Suppressor macrophage (primary cell): ENCODE measurements at regions not wholly inside any gene's neighbourhood (a gene's known extent, or its start where the extent isn't known, plus 50 kb on each side); places are given as distances from the start of the nearest gene placed in this dataset.

Experiments used
- DNase-seq, 4 experiments: peaks; one replicate each; pipeline ENCODE4 v3.0.0-alpha.2; 2020 to 2022

DNA sequence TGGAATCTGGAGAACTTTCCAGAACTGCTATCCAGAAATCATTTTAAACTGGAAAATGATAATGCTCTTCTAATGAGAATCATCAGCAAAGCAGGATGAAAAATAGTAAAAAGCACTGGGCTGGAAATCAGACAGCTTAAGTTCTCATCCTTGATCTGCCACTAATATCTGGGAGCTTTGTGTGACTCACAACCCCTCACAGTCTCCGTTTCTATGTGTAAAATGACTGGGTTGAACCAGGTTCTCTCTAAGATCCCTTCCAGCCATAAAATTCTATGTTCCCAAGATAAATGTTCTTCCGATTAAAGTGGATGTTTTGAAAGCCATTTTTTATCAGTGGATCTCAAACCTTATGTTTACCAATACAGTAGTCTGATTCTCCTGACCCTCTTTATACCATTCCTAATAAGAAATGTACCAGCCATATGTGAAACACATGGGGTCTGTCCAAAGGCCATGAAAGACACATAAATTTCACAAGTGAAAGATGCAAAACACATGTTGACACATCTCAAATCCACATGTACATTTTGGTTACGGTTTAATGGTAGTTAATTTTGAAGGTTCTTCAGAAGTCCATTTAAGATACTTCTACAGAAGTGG is 188.8 kb downstream of the EN1 start:
- DNase-seq, result no peak

DNA sequence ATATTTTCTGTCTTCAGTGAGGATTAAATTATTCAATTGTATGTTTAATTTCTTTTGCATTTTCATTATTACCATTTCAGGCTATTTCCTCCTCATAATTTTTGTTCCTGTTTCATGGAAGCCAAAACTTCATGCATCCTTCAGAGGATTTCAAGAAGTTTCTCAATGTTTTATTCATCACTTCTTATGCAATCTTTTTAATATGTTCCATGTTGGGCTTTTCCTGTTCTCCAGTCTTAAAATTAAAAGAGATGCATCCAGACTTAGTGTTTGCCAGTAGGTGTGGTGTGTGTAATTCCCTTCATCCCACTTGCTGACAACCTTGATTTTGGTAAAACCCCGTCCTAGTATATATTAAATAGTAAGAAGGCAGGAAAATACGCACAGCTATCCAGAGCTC is 190.0 kb downstream of the EN1 start:
- no peak for DNase-seq

DNA sequence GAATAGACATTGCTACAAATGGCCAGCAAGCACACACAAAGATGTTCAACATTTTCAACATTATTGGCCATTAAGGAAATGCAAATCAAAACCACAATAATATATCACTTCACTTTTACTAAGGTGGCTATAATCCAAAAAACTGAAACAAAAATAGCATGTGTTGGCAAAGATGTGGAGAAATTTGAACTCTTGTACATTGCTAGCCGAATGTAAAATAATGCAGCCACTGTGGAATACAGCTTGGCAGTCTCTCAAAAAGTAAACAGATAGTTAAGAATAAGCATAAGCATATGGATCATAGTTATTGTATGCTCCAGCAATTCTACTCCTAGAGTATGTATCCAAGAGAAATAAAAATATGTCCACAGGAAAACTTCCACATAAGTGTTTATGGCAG is 192.5 kb downstream of the EN1 start:
- no peak for DNase-seq

DNA sequence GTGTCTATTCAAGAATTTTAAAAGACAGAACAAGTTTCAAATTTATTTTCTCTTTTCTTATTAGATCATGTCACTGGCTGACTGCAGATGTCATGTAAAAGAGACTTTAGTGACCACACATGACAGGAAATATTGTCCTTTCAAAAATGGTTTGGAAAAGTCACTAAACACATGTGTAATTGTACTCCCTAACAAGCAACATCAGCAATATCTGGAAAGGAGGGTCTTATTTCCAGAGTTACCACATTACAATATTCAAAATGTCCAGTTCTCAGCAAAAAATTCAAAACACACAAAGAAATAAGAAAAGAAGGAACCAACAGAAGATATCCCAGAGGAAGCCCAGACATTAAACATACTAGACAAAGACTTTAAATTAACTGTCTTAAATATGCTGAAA is 197.1 kb downstream of the EN1 start:
- DNase-seq, result no peak

DNA sequence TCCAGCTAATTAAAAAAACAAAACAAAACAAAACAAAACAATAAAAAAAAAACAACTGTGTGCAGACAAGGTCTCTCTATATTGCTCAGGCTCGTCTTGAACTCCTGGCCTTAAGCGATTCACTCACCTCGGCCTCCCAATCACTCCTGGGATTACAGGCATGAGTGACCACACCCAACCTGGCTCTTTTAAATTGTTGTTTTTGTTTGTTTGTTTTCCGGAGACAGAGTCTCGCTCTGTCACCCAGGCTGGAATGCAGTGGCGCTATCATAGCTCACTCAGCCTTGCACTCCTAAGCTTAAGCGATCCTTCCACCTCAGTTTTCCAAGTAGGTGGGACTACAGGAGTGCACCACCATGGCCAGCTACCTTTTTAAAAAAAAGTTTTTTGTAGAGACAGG is 201.6 kb downstream of the EN1 start:
- DNase-seq, result no peak

DNA sequence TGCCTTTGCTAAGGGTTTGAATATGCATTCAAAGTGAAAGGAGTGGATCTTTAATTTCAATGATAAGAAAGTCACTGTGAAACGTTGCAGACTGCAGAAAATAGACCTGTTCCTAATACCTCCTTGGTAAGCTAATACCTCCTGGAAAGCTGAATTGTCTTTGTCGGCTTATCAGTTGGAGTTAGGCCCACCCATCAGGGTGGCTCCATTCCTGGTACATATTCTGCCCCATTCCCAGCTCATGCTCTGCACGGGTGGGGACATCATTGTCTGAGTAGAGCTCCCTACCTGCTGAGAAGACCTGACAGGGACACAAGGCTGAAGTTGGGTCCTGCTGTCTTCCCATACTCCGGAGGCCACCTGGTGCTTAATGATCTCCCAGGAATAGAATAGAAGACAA is 203.3 kb downstream of the EN1 start:
- DNase-seq, result no peak

DNA sequence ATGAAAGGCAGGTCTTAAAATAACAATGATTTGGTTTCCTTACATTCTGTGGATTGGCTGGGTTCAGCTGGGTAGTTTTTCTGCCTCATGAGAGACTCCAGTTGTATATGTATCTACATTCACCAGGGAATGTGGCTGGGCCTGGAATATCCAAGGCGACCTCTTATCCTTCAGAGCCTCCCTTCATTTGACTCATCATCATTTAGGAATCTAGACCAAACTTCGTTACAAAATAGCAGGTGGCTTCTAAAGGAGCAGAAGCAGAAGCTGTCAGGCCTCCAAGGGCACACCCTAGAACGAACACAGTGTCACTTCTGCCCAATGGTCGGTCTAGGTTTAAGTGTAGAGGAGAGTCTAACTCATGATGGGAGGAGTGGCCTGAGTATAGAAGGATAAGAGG is 204.2 kb downstream of the EN1 start:
- DNase-seq, result no peak

DNA sequence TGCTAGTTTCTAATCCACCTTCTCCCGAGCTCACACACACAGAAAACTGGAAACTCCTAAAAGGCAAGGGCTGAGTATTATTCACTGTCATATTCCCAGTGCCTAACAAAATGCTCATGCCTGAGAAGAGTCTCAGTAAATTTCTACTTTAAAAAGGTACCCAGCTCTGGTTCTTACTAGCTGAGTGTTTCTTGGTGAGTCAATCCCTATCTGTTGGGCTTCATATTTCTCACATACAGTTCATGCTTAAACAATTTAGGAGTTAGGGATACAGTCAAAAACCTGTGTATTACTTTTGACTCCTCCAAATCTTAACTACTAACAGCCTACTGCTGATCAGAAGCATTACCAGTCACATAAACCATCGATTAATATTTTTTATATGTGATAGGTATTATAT is 204.9 kb downstream of the EN1 start:
- no peak for DNase-seq

DNA sequence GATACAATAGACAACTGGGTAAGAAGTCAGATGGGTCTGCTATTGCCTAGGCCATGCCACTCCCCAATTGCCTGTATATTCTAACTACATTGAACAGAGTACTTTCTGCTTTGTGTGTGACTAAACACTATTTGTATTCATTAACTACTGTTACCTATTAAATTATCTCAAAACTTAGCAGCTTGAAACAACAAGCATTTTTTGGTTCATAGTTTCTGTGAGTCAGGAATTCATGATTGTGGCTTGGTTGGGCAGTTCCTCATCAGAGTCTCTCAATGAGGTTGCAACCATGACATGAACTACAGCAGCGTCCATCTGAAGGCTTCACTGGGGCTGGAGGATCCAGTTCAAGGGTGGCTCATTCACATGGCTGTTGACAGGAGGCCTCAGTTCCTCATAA is 205.7 kb downstream of the EN1 start:
- DNase-seq, result no peak

DNA sequence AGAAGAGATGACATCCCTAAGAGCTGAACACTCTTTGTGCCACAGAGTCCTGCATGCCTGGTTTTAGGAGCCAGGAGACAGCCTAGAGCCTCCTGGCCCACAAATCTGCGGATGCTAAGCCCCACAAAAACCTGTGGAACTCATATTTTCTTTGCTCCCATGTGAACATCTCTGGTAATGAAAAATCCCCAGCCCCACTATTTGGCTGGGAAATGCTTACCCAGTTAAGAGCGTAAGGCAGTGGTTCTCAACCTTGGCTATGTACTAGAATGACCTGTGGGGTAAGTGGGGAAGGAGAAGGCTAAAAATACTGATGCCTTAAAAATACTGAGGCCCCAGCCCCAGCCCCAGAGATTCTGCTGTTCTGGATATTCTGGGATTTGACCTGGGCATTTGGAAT is 208.1 kb downstream of the EN1 start:
- DNase-seq, result no peak

DNA sequence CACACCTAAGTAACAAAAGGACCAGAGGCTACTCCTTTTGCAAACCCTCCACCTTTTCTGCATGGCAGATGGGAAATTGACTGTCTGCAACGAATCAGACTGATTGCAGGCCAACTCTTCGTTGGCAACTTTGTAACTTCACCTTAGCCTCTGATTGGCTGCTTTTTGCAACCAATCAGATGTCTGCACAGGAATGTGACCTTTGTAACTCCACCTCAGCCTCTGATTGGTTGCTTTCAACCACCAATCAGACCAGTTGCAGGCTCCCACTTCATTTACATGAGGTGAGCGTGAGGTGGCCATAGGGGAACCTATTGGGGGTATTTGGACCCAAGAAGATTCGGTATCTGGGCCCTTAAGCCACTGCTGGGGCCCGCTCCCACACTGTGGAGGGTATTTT is 209.0 kb downstream of the EN1 start:
- no peak for DNase-seq

DNA sequence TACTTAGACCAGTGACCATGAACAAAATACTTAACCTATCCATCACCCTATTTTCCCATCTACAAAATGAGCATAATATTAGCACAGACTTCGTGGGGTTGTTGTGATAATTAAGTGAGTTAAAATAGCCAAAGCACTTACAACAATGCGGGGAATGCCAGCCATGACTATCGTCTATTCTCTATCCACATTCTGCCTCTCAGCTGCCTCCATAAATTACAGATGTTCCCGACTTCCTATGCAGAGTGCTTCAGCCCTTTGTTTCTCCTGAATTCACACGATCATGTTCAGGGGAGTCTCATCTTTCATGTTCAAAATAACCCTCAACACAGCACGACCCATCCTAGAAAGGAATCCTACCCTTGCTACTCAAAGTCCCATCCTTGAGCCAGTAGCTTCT is 211.6 kb downstream of the EN1 start:
- no peak for DNase-seq

DNA sequence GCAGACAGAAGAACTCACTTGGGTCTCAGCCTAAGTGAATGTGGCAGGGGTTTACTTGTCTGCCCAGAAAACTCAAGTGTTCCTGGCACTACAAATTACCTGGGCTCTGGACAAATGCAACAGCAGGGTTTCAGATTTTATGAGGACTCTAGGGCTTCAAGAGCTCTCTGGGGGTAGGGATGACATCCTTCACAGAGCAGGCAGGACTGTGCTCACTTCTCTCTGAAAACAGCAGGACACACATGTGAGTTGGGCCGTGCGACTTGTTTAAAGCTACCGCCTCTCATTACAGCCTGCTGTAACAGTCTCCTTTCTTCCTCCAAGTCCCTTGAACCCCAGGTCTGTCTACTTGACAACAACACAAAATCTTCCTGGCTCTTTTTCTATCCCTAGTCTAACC is 212.6 kb downstream of the EN1 start:
- no peak for DNase-seq

DNA sequence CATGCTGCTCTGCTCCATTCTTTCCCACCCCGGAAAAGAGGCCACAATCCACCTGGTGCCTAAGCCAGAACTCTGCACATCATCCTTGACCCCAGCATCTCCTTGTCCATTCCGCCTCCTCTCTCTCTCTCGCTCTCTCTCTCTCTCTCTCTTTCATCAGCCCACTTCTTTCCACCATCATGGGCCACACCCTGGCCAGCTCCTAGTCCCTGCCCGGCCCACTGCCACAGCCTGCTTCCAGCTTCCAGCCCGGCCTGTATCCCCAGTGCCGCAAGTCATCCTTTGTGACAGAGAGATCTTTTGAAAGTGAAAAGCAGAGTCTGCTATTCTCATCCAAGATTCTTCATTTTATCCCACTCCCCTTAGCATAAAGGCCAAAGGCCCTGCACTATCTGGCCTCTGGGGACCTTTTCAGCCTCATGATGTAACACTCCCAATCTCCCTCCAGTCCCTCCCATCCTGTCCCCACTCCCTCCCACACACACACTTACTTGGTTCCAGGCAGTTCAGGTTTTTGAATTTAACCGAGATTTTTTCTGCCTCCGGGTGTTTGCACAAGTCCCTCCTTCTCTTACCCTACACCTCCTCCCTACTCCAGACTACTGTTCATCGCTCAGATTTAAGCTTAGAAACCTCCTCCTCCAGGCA is 214.0 kb downstream of the EN1 start:
- no peak for DNase-seq

DNA sequence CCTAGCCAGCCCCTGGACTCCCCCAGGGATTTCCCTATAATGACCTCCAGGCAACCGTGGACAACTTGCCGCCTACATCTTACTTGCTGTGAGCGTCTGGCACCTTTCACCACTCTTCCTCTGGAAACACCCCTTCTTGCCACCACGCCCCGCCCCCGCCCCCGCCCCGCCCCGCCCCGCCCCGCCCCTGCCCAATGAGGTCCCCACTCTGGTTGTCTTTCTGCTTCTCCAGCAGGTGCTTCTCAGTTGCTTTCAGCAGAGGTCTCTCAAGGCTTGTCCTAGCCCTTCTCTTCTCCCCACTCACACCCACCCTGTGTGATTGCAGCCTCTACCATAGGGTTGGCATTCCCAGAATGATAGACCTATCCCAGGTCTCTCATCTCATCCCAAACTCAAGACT is 214.5 kb downstream of the EN1 start:
- DNase-seq, result no peak

DNA sequence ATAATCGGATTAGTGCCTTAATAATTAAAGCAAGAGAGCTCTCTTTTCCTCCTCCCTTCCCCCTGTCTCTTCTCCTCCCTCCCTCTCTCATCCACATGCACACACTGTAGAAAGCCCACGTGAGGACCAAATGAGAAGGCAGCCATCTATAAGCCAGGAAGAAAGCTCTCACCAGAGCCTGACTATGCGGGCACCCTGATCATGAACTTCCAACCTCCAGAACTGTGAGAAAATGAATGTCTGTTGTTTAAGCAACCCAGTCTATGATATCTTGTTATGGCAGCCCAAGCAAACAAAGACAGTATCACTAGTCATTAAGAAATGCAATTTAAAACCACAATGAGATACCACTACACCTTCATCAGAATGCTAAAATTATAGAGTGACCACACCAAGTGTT is 220.3 kb downstream of the EN1 start:
- DNase-seq, result no peak

DNA sequence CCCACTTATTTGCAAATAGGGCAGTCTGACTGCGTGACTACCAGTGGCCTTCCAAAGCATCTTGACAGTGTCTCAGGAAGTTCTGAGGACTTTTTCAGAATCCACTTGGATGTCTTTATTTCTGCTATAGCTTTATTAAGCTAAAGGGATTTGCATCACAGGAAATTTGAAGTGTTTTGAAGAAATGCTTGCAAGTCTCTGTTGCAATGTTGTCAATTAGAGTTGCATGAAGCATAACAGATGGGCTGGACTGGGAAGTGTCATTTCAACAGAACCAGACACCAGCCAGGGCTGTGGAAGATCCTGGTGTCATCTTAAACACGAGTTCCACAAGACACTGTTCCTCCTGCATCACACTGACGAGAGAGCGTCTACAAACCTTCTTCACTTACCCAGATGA is 224.5 kb downstream of the EN1 start:
- no peak for DNase-seq

DNA sequence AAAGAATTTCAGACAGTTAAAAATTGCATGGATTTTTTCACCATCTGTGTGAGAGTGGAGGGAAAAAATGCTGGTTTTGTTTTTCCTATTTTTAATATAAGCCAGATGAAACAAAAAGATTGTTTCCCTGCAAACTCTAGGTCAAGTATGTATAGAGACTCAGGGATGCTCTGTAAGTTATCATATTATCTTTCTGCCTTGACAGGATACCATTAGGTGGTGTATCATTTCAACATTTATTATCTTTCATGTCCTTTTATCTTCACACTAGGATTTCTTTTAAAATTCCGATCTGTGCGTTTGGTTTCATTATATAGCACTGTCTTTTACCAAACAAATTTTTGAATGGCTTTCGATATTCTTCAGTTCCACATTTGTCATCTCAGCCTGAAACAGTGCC is 225.3 kb downstream of the EN1 start:
- DNase-seq, result no peak

DNA sequence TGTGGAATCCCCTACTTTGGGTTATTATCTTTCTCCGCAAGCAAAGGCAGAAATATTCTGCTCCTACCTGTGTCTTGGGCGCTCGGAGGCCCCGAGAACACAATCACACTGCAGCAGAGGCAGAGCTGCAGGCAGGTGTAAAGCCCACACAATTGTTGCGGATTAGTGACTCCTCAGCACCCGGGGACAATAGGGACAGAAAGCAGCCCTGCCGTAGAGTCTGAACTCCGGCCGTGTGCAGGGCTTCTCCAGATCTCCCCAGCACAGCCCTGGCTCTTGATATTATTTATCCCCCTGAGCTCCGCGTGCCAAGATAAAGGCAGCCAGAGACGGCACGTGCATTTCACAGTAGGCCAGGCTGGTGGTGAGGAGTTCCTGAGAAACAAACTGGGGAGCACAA is 229.2 kb downstream of the EN1 start:
- DNase-seq, result no peak

DNA sequence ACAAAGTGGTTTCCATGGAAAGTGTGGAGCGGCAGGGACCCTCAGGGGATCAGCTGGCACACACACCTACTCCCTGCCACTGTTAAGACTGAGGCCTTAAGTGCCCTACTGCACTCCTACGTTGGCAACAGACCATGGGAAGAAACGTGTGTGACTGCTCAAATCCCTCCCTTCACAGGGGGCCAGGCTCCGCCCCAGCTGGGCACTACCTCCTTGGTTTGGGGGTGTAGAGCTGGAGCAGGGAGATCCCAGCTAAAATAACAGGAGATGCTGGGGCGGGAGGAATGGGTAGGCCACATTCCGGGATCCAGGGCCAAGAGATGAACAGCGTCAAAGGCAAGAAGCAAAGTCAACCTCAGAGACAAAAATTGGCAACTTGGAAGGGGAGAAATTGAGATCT is 231.0 kb downstream of the EN1 start:
- DNase-seq, result no peak

DNA sequence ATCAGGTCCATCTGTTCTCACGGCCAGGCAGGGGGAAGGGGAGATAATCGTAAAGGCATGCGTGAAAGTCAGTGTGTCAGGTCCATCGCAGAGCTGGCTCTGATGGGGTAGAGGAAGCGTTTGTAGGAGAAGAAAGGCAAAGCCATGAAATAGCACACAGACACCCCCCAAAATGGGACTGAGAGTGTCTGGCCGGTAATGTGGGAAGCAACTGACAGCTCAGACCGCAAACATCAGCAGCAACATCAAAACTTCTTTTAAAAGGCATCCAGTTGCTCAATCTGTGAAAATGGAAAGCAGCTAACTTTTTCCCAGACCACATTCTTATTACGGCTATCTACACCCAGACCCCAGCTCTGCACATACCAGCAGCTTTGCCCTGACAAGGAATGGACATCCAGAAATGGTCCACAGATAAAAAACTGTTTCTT is 232.6 kb downstream of the EN1 start:
- no peak for DNase-seq

DNA sequence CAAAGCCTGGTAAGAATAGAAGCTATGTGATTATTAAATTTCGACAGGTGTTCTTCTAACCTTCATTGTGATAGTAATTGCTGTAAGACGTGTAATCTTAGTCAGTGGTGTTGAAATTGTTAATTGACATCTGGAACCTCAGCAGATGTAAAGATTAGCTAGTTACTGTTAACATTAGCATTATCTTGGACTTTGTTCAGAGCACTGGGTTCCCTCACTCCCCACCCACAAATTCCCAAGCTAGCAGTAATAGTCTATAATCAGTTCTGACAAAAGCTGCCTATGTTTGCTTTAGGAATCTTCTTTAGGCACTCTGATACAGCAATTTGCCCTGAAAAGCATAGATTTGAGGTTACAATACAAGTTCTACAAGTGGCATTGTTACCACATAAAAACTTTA is 233.7 kb downstream of the EN1 start:
- DNase-seq, result no peak

DNA sequence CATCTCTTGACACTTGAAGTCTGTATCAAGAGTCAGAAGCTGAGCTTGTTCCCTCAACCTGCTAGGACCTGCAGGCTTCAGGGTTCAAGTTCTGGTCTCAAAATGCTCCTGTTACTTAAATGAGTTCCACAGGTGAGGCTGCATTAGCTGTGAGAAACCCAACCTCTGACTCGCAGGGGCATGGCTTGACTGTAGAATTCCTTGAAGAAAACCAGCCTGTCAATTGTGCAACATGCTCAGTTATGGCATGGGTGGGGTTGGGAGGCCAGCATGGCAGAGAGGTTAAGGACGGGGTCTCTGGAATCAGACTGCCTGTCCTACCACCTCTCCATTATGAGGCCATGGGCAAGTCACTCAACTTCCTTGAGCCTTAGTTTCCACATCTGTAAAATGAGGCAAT is 235.8 kb downstream of the EN1 start:
- DNase-seq, result no peak

DNA sequence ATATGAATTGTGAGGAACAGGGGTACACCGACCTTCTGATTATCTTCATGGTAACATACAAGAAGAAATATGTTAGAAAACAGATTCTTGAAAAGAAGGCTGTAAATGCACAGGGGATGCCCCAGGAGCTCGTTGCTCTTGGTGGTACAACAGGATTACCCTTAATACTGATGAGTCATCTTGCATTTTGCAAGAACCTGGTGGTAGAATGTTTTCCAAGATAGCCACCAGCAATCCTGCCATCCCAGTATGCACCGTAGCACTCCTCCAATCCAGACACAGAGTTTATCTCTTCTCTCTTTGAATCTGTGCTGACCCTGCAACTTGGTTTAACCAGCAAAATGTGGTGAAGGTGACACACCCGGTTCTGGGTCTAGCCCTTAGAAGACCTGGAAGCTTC is 238.3 kb downstream of the EN1 start:
- no peak for DNase-seq

DNA sequence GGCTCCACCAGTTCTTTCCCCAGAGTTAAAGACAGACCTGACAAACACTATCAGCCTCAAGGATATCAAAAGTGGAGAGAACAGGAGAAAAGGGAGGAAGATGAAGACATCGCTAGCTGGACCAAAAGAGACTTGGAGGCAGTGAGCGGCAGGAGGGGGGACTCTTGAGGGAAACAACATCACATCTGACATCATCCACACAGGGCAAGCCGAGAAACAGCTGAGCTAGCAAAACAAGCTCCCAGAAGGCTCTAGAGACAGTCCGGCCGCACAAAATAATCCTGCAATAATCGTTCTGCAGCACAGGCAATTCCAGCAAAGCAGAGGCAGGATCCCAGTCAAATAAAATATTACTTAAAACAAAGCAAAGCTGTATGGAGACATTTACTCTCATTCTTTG is 239.8 kb downstream of the EN1 start:
- no peak for DNase-seq
